Osteoblast (primary cell): ENCODE measurements at regions not wholly inside any gene's neighbourhood (a gene's known extent, or its start where the extent isn't known, plus 50 kb on each side); places are given as distances from the start of the nearest gene placed in this dataset.

Experiments
- DNase-seq: peaks from one replicate; pipeline ENCODE4 v3.0.0; 2011; ENCODE audit warnings: low spot score, mixed read lengths; ENCODE audit not compliant: insufficient read length; ENCODE audit errors: missing footprints
- H2AFZ ChIP-seq: 2 replicates; pipeline ENCODE4 v1.6.0; 2011; ENCODE audit warnings: mild to moderate bottlenecking, low read length
- H3K27ac ChIP-seq: 2 replicates; pipeline ENCODE4 v1.5.1; 2011; ENCODE audit warnings: mild to moderate bottlenecking, low read depth, low read length, moderate library complexity
- H3K27me3 ChIP-seq: 2 replicates; pipeline ENCODE4 v1.6.0; 2012; ENCODE audit warnings: mild to moderate bottlenecking, control low read depth, inconsistent platforms, low read length, moderate library complexity; ENCODE audit not compliant: insufficient read depth
- H3K36me3 ChIP-seq: 2 replicates; pipeline ENCODE4 v1.5.1; 2011; ENCODE audit warnings: mild to moderate bottlenecking, low read length, control low read depth, moderate library complexity; ENCODE audit not compliant: insufficient read depth
- H3K4me1 ChIP-seq: 2 replicates; pipeline ENCODE4 v1.5.1; 2011; ENCODE audit warnings: mild to moderate bottlenecking, low read length, control low read depth, moderate library complexity; ENCODE audit not compliant: insufficient read depth
- H3K4me2 ChIP-seq: 2 replicates; pipeline ENCODE4 v1.6.0; 2011; ENCODE audit warnings: mild to moderate bottlenecking, low read length; ENCODE audit not compliant: insufficient read depth
- H3K4me3 ChIP-seq: fragments of 200-600 bp; sonication (generic); 3 replicates; pipeline ENCODE4 v1.5.1; 2012; ENCODE audit warnings: mild to moderate bottlenecking, low read length, inconsistent platforms; ENCODE audit not compliant: insufficient read depth
- H3K79me2 ChIP-seq: 2 replicates; pipeline ENCODE4 v1.6.0; 2012; ENCODE audit warnings: mild to moderate bottlenecking, low read length, control low read depth, inconsistent platforms; ENCODE audit not compliant: insufficient read depth
- H3K9me3 ChIP-seq: 2 replicates; pipeline ENCODE4 v1.5.1; 2011; ENCODE audit warnings: low read depth, low read length, control low read depth
- H4K20me1 ChIP-seq: 2 replicates; pipeline ENCODE4 v1.6.0; 2012; ENCODE audit warnings: mild to moderate bottlenecking, low read length, control low read depth; ENCODE audit not compliant: insufficient read depth
- TF ChIP-seq, protein P1 (sequence below): IDR thresholded peaks from 2 replicates; pipeline ENCODE4 v1.5.1; 2011; ENCODE audit warnings: mild to moderate bottlenecking, low read depth, low read length, moderate library complexity; ENCODE audit errors: extremely low read depth

DNA sequence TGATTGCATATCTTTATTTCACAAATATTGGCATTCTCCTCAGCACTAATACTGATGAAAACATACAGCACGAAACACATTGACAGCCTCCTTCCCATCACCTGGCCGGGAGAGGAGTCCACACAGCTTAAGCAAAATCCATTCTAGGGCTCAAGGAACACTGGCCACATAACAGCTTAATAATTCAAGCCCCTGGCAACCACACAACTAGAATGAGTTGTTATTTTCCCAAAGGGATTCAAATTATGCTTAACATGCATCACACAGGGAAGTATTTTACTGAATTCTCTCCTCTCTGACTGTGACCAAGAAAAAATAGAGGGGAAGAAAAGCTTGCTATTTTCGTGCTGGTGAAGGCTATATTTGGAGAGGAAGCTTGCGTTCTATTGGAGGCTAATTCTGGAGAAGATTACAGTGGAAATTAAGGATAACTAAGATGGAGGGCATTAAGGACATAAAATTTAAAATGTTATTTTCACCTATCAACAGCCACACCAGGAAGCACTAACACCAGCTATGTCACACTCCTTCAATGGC, 198.5 kb downstream of the ADGRG6 start:
- Histone ChIP-seq H3K9me3 (no peaks in the 10 kb centered on the region), H3K36me3 (no peaks in the 10 kb centered on the region), H2AFZ (peak overlapping the region; percentile 45), H3K4me3 (no peak overlapping the region), H3K79me2 (no peaks in the 10 kb centered on the region), H3K27me3 (peaks cover 8% of the 10 kb centered on the region), H3K27ac (no peak overlapping the region), H4K20me1 (no peaks in the 10 kb centered on the region), H3K4me2 (peak overlapping the region; percentile 12), H3K4me1 (peaks cover 10% of the 10 kb centered on the region)
- TF ChIP-seq, protein P1, sequence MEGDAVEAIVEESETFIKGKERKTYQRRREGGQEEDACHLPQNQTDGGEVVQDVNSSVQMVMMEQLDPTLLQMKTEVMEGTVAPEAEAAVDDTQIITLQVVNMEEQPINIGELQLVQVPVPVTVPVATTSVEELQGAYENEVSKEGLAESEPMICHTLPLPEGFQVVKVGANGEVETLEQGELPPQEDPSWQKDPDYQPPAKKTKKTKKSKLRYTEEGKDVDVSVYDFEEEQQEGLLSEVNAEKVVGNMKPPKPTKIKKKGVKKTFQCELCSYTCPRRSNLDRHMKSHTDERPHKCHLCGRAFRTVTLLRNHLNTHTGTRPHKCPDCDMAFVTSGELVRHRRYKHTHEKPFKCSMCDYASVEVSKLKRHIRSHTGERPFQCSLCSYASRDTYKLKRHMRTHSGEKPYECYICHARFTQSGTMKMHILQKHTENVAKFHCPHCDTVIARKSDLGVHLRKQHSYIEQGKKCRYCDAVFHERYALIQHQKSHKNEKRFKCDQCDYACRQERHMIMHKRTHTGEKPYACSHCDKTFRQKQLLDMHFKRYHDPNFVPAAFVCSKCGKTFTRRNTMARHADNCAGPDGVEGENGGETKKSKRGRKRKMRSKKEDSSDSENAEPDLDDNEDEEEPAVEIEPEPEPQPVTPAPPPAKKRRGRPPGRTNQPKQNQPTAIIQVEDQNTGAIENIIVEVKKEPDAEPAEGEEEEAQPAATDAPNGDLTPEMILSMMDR = no peak
- DNase-seq = no peak

DNA sequence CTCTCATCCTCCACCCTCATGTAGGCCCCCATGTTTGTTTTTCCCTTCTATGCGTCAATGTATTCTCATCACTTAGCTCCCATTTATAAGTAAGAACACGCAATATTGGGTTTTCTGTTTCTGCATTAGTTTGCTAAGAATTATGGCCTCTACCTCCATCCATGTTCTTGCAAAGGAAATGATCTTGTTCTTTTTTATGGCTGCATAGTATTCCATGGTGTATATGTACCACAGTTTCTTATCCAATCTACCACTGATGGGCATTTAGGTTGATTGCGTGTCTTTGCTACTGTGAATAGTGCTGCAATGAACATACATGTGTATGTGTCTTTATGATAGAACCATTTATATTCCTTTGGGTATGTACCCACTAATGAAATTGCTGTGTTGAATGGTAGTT, 200.0 kb downstream of the ADGRG6 start:
- Histone ChIP-seq H3K79me2 (no peaks in the 10 kb centered on the region), H2AFZ (no peak overlapping the region), H3K9me3 (no peaks in the 10 kb centered on the region), H3K4me1 (peaks cover 10% of the 10 kb centered on the region), H3K4me2 (no peak overlapping the region), H3K36me3 (no peaks in the 10 kb centered on the region), H3K27me3 (peaks cover 5% of the 10 kb centered on the region), H3K4me3 (no peak overlapping the region), H3K27ac (no peak overlapping the region), H4K20me1 (no peaks in the 10 kb centered on the region)
- TF ChIP-seq, protein P1 = no peak
- DNase-seq = no peak

DNA sequence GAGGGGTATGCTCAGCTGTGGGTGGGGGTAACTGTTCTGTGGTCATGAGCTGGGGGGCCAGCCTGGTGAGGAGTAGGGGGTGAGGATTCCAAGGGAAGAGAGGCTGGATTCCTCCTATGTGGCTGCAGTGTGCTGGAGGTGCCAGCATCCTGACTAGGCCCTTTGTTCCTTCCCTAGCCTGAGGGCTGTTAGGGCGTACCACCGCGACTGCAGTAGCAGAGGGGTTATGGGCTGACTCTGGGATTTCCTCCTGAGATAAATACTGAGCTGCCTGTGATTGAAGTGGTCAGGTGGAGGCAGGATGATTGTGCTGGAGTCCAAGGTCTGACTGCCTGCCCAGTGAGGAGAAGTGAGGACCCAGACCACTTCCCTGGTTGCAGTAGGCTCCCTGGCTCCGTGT, 205.3 kb downstream of the ADGRG6 start:
- no peaks in the 10 kb centered on the region for H3K36me3 ChIP-seq
- no peak overlapping the region for H3K4me2 ChIP-seq
- H2AFZ ChIP-seq = no peak overlapping the region
- TF ChIP-seq, protein P1 = no peak
- no peaks in the 10 kb centered on the region for H3K79me2 ChIP-seq
- H4K20me1 ChIP-seq = no peaks in the 10 kb centered on the region
- H3K4me3 ChIP-seq = no peak overlapping the region
- H3K9me3 ChIP-seq = no peaks in the 10 kb centered on the region
- no peak overlapping the region for H3K27ac ChIP-seq
- H3K4me1 ChIP-seq = no peaks in the 10 kb centered on the region
- no peak for DNase-seq
- H3K27me3 ChIP-seq = peaks cover 10% of the 10 kb centered on the region

DNA sequence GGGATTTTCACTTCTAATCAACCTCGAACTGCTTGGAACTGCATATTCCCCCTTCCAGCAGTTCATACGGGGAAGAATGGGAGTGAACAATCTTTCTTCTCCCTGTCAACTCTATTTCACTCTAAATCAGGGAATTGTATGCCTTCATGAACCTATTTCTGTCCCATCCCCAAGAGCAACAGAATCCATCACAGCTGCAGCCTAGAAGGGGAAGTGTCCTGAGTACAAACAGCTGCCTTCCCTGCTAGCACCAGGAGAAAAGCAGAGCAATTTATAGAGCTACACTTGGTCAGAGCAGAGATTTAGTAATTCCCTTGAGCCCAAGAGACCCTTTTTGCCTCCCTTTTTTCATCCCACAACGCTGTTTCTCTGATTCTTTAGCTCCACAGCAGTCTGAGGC, 208.4 kb downstream of the ADGRG6 start:
- TF ChIP-seq, protein P1 = no peak
- no peak for DNase-seq
- no peak overlapping the region for H3K4me3 ChIP-seq
- no peak overlapping the region for H3K27ac ChIP-seq
- H4K20me1 ChIP-seq = no peaks in the 10 kb centered on the region
- no peaks in the 10 kb centered on the region for H3K9me3 ChIP-seq
- H3K79me2 ChIP-seq = no peaks in the 10 kb centered on the region
- no peaks in the 10 kb centered on the region for H3K4me1 ChIP-seq
- H2AFZ ChIP-seq = no peak overlapping the region
- H3K36me3 ChIP-seq = no peaks in the 10 kb centered on the region
- no peak overlapping the region for H3K4me2 ChIP-seq
- H3K27me3 ChIP-seq = peaks cover 10% of the 10 kb centered on the region
